ENCODE measurements at regions not wholly inside any gene's neighbourhood (a gene's known extent, or its start where the extent isn't known, plus 50 kb on each side); places are given as distances from the start of the nearest gene placed in this dataset.

GRCh38 chr9:113646946-113647914, 183.7 kb downstream of the RGS3 start:
- DNase-seq: no peak

GRCh38 chr9:113648048-113648447, 184.5 kb downstream of the RGS3 start:
- DNase-seq: no peak

- DNase-seq: no peak
Measured at GRCh38 chr9:113648586-113648985, 185.1 kb downstream of the RGS3 start.

GRCh38 chr9:113649054-113649453, 185.5 kb downstream of the RGS3 start:
- DNase-seq: no peak

GRCh38 chr9:113649855-113650206, 186.3 kb downstream of the RGS3 start:
- DNase-seq: no peak

GRCh38 chr9:113650207-113651131, 186.9 kb downstream of the RGS3 start:
- DNase-seq: no peak

- DNase-seq: no peak
Measured at GRCh38 chr9:113651896-113652295, 188.4 kb downstream of the RGS3 start.

- DNase-seq: no peak
Measured at GRCh38 chr9:113652355-113653152, 189.0 kb downstream of the RGS3 start.

- DNase-seq: no peak
Measured at GRCh38 chr9:113653746-113654604, 190.4 kb downstream of the RGS3 start.

GRCh38 chr9:113654605-113655428, 191.3 kb downstream of the RGS3 start:
- no peak for DNase-seq

- DNase-seq: no peak
Measured at GRCh38 chr9:113656771-113657670, 193.5 kb downstream of the RGS3 start.

- peak; percentile 80 for DNase-seq
Measured at GRCh38 chr9:113657765-113658544, 194.4 kb downstream of the RGS3 start.

GRCh38 chr9:113658545-113658895, 195.0 kb downstream of the RGS3 start:
- DNase-seq: no peak

GRCh38 chr9:113659039-113659438, 195.5 kb downstream of the RGS3 start:
- no peak for DNase-seq

GRCh38 chr9:113659740-113660139, 196.2 kb downstream of the RGS3 start:
- no peak for DNase-seq

GRCh38 chr9:113660196-113660595, 196.7 kb downstream of the RGS3 start:
- DNase-seq: no peak

GRCh38 chr9:113661074-113661473, 197.5 kb downstream of the RGS3 start:
- no peak for DNase-seq

- DNase-seq: no peak
Measured at GRCh38 chr9:113664181-113664875, 200.8 kb downstream of the RGS3 start.
